Liver (tissue), 8 donors: ENCODE measurements at regions not wholly inside any gene's neighbourhood (a gene's known extent, or its start where the extent isn't known, plus 50 kb on each side); places are given as distances from the start of the nearest gene placed in this dataset.

Experiments
- DNase-seq: peaks from one replicate; pipeline ENCODE4 v3.0.0-alpha.2; 2017; ENCODE audit warnings: low spot score
- H3K27ac ChIP-seq, 2 donors: one replicate each; pipeline ENCODE4 v1.7.0; 2013; ENCODE audit warnings: inconsistent platforms in 2 of 2, low read length in 2 of 2, control low read depth in 1 of 2, low read depth in 1 of 2, mild to moderate bottlenecking in 1 of 2
- H3K27me3 ChIP-seq, 4 donors: one replicate each; pipeline versions ENCODE4 v1.6.1 to v1.7.0; 2013; ENCODE audit warnings: low read length in 3 of 4, inconsistent platforms in 1 of 4, mild to moderate bottlenecking in 1 of 4, moderate library complexity in 1 of 4; ENCODE audit not compliant: control insufficient read depth in 4 of 4, insufficient read depth in 4 of 4
- H3K36me3 ChIP-seq, 4 donors: one replicate each; pipeline versions ENCODE4 v1.6.1 to v1.7.0; 2013; ENCODE audit warnings: low read length in 3 of 4, mild to moderate bottlenecking in 3 of 4, low read depth in 1 of 4, moderate library complexity in 1 of 4; ENCODE audit not compliant: control insufficient read depth in 4 of 4, insufficient read depth in 3 of 4
- H3K4me1 ChIP-seq, 4 donors: one replicate each; pipeline versions ENCODE4 v1.6.1 to v1.7.0; 2013; ENCODE audit warnings: low read length in 3 of 4, mild to moderate bottlenecking in 3 of 4, moderate library complexity in 1 of 4; ENCODE audit not compliant: control insufficient read depth in 4 of 4, insufficient read depth in 4 of 4
- H3K4me3 ChIP-seq, 3 donors: one replicate each; pipeline versions ENCODE4 v1.6.1 to v1.7.0; 2013; ENCODE audit warnings: low read length in 3 of 3, control low read depth in 1 of 3, low read depth in 1 of 3, mild to moderate bottlenecking in 1 of 3
- H3K9ac ChIP-seq, 2 donors: one replicate each; pipeline ENCODE4 v1.7.0; 2013; ENCODE audit warnings: low read length in 2 of 2, mild to moderate bottlenecking in 2 of 2, moderate library complexity in 2 of 2, control low read depth in 1 of 2, low read depth in 1 of 2
- H3K9me3 ChIP-seq, 4 donors: one replicate each; pipeline versions ENCODE4 v1.6.1 to v1.7.0; 2013; ENCODE audit warnings: low read length in 3 of 4; ENCODE audit not compliant: control insufficient read depth in 4 of 4
- ATF3 ChIP-seq: IDR thresholded peaks from 2 replicates; pipeline ENCODE4 v1.6.1; 2016; ENCODE audit warnings: antibody characterized with exemption
- EGR1 ChIP-seq, 2 donors: IDR thresholded peaks; 2 replicates each; pipeline ENCODE4 v1.6.1; 2016 to 2018; ENCODE audit warnings: antibody characterized with exemption in 2 of 2, low read depth in 2 of 2
- FOXA1 ChIP-seq: IDR thresholded peaks from 2 replicates; pipeline ENCODE4 v1.6.1; 2016; ENCODE audit warnings: antibody characterized with exemption
- FOXA2 ChIP-seq: IDR thresholded peaks from 2 replicates; pipeline ENCODE4 v1.6.1; 2016; ENCODE audit warnings: antibody characterized with exemption
- GABPA ChIP-seq, 2 donors: IDR thresholded peaks in 1 of 2; conservative IDR thresholded peaks in 1 of 2; 2 replicates each; pipeline ENCODE4 v1.6.1; 2016; ENCODE audit warnings: antibody characterized with exemption in 2 of 2, mild to moderate bottlenecking in 1 of 2, moderate library complexity in 1 of 2
- HNF4A ChIP-seq, 2 donors: conservative IDR thresholded peaks; 2 replicates each; pipeline ENCODE4 v1.6.1; 2016; ENCODE audit warnings: antibody characterized with exemption in 2 of 2, mild to moderate bottlenecking in 2 of 2
- HNF4G ChIP-seq: IDR thresholded peaks from 2 replicates; pipeline ENCODE4 v1.6.1; 2016; ENCODE audit warnings: antibody characterized with exemption
- JUND ChIP-seq, 2 donors: IDR thresholded peaks; 2 replicates each; pipeline ENCODE4 v1.6.1; 2016; ENCODE audit warnings: antibody characterized with exemption in 2 of 2
- MAX ChIP-seq: IDR thresholded peaks from 2 replicates; pipeline ENCODE4 v1.6.1; 2016; ENCODE audit warnings: antibody characterized with exemption
- NR2F2 ChIP-seq: IDR thresholded peaks from 2 replicates; pipeline ENCODE4 v1.6.1; 2016; ENCODE audit warnings: antibody characterized with exemption
- RAD21 ChIP-seq, 2 donors: IDR thresholded peaks; 2 replicates each; pipeline ENCODE4 v1.6.1; 2016; ENCODE audit warnings: antibody characterized with exemption in 2 of 2, mild to moderate bottlenecking in 2 of 2
- REST ChIP-seq: IDR thresholded peaks from 2 replicates; pipeline ENCODE4 v1.6.1; 2016; ENCODE audit warnings: antibody characterized with exemption, mild to moderate bottlenecking
- RXRA ChIP-seq, 2 donors: IDR thresholded peaks; 2 replicates each; pipeline ENCODE4 v1.6.1; 2017 to 2018; ENCODE audit warnings: antibody characterized with exemption in 2 of 2, mild to moderate bottlenecking in 1 of 2
- SP1 ChIP-seq: IDR thresholded peaks from 2 replicates; pipeline ENCODE4 v1.6.1; 2018; ENCODE audit warnings: antibody characterized with exemption, mild to moderate bottlenecking
- TAF1 ChIP-seq: conservative IDR thresholded peaks from 2 replicates; pipeline ENCODE4 v1.6.1; 2016; ENCODE audit warnings: antibody characterized with exemption, mild to moderate bottlenecking
- YY1 ChIP-seq: IDR thresholded peaks from 2 replicates; pipeline ENCODE4 v1.6.1; 2016; ENCODE audit warnings: antibody characterized with exemption, mild to moderate bottlenecking
- ZBTB33 ChIP-seq: IDR thresholded peaks from 2 replicates; pipeline ENCODE4 v1.6.1; 2016; ENCODE audit warnings: antibody characterized with exemption
- WGBS: extraction: QIAGEN DNeasy Blood & Tissue Kit; methylation state at CpG from one replicate; pipeline ENCODE4 v1.1.7; 2013; 5-methylcytosine and 5-hydroxymethylcytosine counted together
- TF ChIP-seq, protein P1 (sequence below): fragments of 150-350 bp; IDR thresholded peaks from 2 replicates; pipeline ENCODE4 v1.5.1; 2017; ENCODE audit warnings: improper control_type of control experiment, low read depth, low read length; ENCODE audit not compliant: missing input control
- donor health status: healthy.
- donor health status: healthy.
- donor health status: healthy.
- donor health status: healthy.
- donor health status: healthy.

DNA sequence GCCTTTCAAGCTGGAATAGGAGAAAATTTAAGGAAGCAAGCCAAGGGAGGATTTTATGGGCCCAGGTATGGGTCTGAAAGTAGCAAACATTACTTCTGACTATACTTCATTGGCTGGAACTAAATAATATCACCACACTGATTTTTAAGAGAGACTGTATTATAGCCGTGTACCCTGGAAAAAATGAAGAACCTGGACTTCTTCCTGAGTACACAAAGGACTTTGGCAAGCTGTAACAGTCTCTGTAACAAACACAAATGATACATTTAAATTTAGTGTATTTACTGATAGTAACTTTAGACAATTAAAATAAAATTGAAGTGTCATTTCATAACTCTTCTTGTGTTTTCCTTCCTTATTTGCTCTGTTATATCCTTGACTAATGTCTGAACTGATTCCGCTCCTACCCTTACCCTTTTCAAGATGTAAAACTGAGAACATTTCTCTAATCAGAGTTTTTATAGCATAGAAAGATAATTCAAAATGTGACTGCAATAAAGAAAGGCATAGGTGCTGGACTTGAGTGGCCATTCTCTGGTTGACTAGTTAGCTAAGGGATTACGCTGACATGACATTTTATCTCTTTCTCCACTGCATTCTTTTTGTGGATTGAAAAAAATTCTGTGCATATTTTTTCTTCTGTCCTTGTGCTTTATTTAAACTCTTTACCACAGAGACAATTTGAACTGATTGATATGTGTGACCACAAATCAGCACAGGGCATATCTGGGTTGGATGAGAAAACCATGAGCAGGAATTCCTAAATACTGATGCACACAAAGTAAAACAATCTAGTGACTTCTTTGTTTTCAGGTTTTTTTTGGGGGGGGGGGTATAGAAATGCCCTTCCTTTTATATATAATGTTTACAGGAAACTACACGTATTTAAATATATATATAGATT is 349.7 kb downstream of the MDFIC start:
- Histone ChIP-seq H3K27ac (no peak overlapping the region), H3K27me3 (no peaks in the 10 kb centered on the region), H3K36me3 (no peaks in the 10 kb centered on the region), H3K9me3 (no peaks in the 10 kb centered on the region), H3K4me1 (no peaks in the 10 kb centered on the region), H3K9ac (no peak overlapping the region), H3K4me3 (no peak overlapping the region)
- WGBS: 65% methylated on average over 4 of the region's 4 CpGs
- no peak for DNase-seq
- no peak for TF ChIP-seq TAF1
- no peak for TF ChIP-seq NR2F2
- TF ChIP-seq GABPA (IDR thresholded peaks at IDR 0.05 in 1 of 2, conservative IDR thresholded peaks at IDR 0.05 in 1 of 2): no peak
- TF ChIP-seq RXRA (IDR thresholded peaks at IDR 0.05): no peak
- no peak for TF ChIP-seq FOXA1
- TF ChIP-seq, protein P1, sequence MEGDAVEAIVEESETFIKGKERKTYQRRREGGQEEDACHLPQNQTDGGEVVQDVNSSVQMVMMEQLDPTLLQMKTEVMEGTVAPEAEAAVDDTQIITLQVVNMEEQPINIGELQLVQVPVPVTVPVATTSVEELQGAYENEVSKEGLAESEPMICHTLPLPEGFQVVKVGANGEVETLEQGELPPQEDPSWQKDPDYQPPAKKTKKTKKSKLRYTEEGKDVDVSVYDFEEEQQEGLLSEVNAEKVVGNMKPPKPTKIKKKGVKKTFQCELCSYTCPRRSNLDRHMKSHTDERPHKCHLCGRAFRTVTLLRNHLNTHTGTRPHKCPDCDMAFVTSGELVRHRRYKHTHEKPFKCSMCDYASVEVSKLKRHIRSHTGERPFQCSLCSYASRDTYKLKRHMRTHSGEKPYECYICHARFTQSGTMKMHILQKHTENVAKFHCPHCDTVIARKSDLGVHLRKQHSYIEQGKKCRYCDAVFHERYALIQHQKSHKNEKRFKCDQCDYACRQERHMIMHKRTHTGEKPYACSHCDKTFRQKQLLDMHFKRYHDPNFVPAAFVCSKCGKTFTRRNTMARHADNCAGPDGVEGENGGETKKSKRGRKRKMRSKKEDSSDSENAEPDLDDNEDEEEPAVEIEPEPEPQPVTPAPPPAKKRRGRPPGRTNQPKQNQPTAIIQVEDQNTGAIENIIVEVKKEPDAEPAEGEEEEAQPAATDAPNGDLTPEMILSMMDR: no peak
- no peak for TF ChIP-seq REST
- no peak for TF ChIP-seq ZBTB33
- no peak for TF ChIP-seq HNF4G
- TF ChIP-seq HNF4A (conservative IDR thresholded peaks at IDR 0.05): no peak
- TF ChIP-seq RAD21 (IDR thresholded peaks at IDR 0.05): no peak
- TF ChIP-seq EGR1 (IDR thresholded peaks at IDR 0.05; ENCODE audit: low read depth in 2 of 2): no peak
- no peak for TF ChIP-seq JUND (IDR thresholded peaks at IDR 0.05)
- TF ChIP-seq MAX: no peak
- no peak for TF ChIP-seq SP1
- no peak for TF ChIP-seq ATF3
- no peak for TF ChIP-seq YY1
- TF ChIP-seq FOXA2: no peak
